ENCODE measurements at regions not wholly inside any gene's neighbourhood (a gene's known extent, or its start where the extent isn't known, plus 50 kb on each side); places are given as distances from the start of the nearest gene placed in this dataset.

DNA sequence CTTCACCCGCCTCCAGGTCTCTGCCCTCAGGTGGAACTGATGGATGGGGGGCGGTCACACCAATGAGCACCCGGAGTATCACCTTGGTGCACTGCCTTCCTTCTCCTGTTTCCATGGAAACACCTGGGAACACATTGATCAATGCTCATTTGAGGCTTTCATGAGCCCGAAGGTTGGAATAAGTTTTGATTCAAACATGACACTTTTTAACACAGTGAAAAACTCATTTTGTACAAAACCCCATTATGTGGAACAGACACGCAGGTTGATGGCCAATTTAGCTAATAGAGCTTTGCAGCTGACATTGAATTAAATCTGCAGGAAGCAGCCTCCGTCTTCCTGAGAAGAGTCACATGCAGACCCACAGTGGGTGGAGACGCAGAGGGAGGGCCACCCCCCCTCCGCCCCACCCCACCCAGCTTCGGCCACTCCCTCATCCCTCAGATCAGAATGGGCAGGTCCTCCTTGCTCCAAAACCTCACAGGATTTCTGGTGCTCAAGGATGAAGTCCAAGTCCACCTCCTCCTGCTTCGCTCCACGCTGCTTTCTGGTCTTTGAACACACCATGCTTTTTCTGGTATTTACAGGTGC lies 96.0 kb upstream of the MYCN start:
- TF ChIP-seq POLR2AphosphoS5 (IDR thresholded peaks at IDR 0.05) (no peak), EP300 (IDR thresholded peaks at IDR 0.05) (no peak), POLR2A (IDR thresholded peaks at IDR 0.05; ENCODE audit: low read depth) (no peak)
- TF ChIP-seq, protein P1, sequence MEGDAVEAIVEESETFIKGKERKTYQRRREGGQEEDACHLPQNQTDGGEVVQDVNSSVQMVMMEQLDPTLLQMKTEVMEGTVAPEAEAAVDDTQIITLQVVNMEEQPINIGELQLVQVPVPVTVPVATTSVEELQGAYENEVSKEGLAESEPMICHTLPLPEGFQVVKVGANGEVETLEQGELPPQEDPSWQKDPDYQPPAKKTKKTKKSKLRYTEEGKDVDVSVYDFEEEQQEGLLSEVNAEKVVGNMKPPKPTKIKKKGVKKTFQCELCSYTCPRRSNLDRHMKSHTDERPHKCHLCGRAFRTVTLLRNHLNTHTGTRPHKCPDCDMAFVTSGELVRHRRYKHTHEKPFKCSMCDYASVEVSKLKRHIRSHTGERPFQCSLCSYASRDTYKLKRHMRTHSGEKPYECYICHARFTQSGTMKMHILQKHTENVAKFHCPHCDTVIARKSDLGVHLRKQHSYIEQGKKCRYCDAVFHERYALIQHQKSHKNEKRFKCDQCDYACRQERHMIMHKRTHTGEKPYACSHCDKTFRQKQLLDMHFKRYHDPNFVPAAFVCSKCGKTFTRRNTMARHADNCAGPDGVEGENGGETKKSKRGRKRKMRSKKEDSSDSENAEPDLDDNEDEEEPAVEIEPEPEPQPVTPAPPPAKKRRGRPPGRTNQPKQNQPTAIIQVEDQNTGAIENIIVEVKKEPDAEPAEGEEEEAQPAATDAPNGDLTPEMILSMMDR (IDR thresholded peaks at IDR 0.05) = no peak
- WGBS = 69% methylated on average over 10 of the region's 11 CpGs

DNA sequence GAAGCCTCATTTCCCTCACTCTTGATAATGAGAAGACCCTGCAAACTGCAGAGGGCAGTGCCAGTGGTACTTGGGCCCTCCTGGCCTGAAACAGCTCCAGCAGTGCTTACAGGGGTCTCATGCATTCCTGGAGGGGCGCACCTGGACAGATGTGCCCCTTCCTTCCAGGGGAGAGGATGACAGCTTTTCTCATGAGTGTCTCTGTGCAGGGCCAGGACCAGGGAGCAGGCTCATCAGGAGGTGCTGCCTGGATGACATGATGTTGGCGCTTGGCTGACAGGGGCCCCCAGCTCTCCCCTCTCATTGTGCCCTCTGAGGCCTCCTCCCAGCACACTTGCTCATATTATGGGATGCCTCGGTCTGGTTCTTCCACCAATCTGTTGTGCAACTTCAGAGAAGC lies 95.1 kb upstream of the MYCN start:
- no peaks in the 10 kb centered on the region for H3K36me3 ChIP-seq
- no peak overlapping the region for H3K4me3 ChIP-seq
- no peaks in the 10 kb centered on the region for H3K27me3 ChIP-seq
- WGBS = 100% methylated on average over 3 of the region's 3 CpGs
- H3K9me3 ChIP-seq = peaks cover 0 to 8% (median 4%) of the 10 kb centered on the region in 4 donors
- no peak overlapping the region for H3K27ac ChIP-seq (replicated peaks in 1 of 4)
- no peak for TF ChIP-seq POLR2AphosphoS5 (IDR thresholded peaks at IDR 0.05)
- TF ChIP-seq, protein P1 (IDR thresholded peaks at IDR 0.05) = no peak
- TF ChIP-seq EP300 (IDR thresholded peaks at IDR 0.05) = no peak
- TF ChIP-seq POLR2A (IDR thresholded peaks at IDR 0.05; ENCODE audit: low read depth) = no peak
- no peaks in the 10 kb centered on the region for H3K4me1 ChIP-seq
- intact Hi-C loops (cut with DNase I) = no loop called here
- no peak for DNase-seq (ENCODE audit: extremely low spot score)

More for the DNA sequence above, 96.0 kb upstream of the MYCN start:
- Histone ChIP-seq H3K36me3 (no peaks in the 10 kb centered on the region), H3K27me3 (no peaks in the 10 kb centered on the region), H3K9me3 (peaks cover 0 to 4% (median 3%) of the 10 kb centered on the region in 4 donors), H3K4me1 (no peaks in the 10 kb centered on the region), H3K27ac (replicated peaks in 1 of 4) (no peak overlapping the region), H3K4me3 (no peak overlapping the region)
- DNase-seq (ENCODE audit: extremely low spot score) = no peak
- intact Hi-C loops (cut with DNase I) = no loop called here

DNA sequence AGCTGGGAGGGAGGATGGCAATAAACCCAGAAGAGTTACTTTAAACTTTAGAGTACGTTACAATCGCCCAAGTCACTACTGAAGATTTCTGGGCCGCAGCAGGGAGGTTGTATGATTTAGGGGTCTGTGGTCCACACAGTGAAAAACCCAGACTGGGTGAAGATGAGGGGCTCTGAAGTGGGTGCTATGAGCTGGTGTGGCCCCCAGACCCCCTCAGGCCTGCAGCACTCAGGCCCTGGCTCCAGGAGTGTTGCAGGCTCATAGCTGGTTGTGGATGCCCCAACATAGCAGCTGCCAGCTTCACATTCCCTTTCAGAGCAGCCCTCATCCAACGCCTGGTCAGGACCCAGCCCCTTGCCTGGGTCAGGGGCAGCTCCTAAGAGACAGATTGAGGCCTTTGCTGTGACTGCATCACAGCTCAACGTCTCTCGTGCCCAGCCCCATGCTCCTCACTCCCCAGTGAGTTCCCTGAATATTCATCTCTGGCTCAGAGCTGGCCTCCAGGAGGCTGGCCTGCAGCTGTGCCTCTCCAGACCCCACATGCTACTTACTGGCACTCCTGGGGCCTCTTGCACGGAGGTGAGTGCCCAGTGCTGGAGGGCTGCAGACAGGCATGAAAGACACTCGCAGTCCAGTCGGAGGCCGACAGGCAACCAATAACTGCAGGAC lies 94.5 kb upstream of the MYCN start:
- Histone ChIP-seq H3K36me3 (no peaks in the 10 kb centered on the region), H3K27me3 (no peaks in the 10 kb centered on the region), H3K27ac (replicated peaks in 1 of 4) (no peak overlapping the region), H3K4me3 (no peak overlapping the region), H3K9me3 (peaks cover 0 to 8% (median 4%) of the 10 kb centered on the region in 4 donors), H3K4me1 (no peaks in the 10 kb centered on the region)
- WGBS = 97% methylated on average over 8 of the region's 10 CpGs
- TF ChIP-seq POLR2AphosphoS5 (IDR thresholded peaks at IDR 0.05) = no peak
- no peak for TF ChIP-seq EP300 (IDR thresholded peaks at IDR 0.05)
- TF ChIP-seq, protein P1 (IDR thresholded peaks at IDR 0.05) = no peak
- no peak for TF ChIP-seq POLR2A (IDR thresholded peaks at IDR 0.05; ENCODE audit: low read depth)
- intact Hi-C loops (cut with DNase I) = no loop called here
- DNase-seq (ENCODE audit: extremely low spot score) = no peak

DNA sequence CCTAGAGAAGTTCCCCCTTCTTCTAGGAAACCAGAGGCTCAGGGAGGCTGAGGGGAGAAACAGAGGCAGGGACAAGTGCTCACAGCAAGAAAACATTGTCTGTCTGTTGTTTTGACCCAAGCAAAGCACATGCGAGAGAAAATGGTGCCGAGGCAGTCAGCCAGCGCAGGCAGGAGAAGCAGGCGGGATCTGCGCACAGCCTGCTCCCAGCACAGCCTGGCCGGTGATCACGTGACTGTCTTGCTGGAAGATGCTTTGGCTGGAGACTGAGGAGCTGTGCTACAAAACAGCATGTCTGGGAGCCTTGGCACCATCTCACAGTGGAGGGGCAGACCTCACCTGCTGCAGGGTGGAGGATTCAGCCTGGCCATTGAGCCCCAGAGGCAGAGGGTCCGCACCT lies 93.7 kb upstream of the MYCN start:
- no peaks in the 10 kb centered on the region for H3K4me1 ChIP-seq
- no peak overlapping the region for H3K27ac ChIP-seq (replicated peaks in 1 of 4)
- H3K9me3 ChIP-seq = peaks cover 0 to 8% (median 4%) of the 10 kb centered on the region in 4 donors
- WGBS = 95% methylated on average over 3 of the region's 8 CpGs
- H3K36me3 ChIP-seq = no peaks in the 10 kb centered on the region
- TF ChIP-seq POLR2A (IDR thresholded peaks at IDR 0.05; ENCODE audit: low read depth) = no peak
- TF ChIP-seq, protein P1 (IDR thresholded peaks at IDR 0.05) = no peak
- TF ChIP-seq EP300 (IDR thresholded peaks at IDR 0.05) = no peak
- TF ChIP-seq POLR2AphosphoS5 (IDR thresholded peaks at IDR 0.05) = no peak
- H3K4me3 ChIP-seq = no peak overlapping the region
- no peaks in the 10 kb centered on the region for H3K27me3 ChIP-seq
- intact Hi-C loops (cut with DNase I) = no loop called here
- DNase-seq (ENCODE audit: extremely low spot score) = no peak

Measured in esophagus muscularis mucosa (tissue), 4 donors.